Right hindlimb (tissue), 1 donor: ENCODE measurements at regions not wholly inside any gene's neighbourhood (a gene's known extent, or its start where the extent isn't known, plus 50 kb on each side); places are given as distances from the start of the nearest gene placed in this dataset.
"Not testable (repeated sequence)": the region's sequence is repeated elsewhere in the genome, so short reads cannot be mapped to it uniquely, and the experiment has no call there.

ENCODE experiments used
- DNase-seq: peaks from one replicate; pipeline ENCODE4 v3.0.0-alpha.2; 2018

DNA sequence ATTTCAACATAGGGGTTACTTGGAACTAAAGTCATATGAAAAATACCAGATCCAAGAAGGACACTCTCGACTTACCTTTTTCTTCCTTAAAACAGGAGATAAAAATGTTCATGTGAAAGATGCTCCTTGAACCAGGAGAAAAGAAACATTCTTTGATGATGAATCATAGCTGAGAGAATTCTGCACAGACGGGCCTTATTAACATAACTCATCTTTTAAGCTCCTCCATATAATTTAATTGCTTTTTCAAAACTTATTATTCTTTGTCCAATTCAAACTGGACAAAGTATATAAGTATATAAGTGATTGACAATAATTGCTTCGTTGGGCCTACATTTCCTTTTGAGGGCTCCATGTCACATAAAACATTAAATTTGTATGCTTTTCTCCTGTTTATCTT is 945.2 kb upstream of the C9orf72 start:
- no peak for DNase-seq

DNA sequence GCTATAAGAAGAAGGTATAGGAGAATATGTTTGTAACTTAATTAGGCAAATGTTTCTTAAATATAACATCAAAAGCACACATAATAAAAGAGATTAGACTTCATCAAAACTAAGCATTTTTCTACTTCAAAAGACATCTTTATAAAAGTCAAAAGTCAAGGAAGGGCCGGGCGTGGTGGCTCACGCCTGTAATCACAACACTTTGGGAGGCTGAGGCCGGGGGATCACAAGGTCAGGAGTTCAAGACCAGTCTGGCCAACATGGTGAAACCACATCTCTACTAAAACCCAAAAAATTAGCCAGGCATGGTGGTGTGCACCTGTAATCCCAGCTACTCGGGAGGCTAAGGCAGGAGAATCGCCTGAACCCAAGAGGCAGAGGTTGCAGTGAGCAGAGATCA is 951.0 kb upstream of the C9orf72 start:
- DNase-seq, result not testable (repeated sequence)

DNA sequence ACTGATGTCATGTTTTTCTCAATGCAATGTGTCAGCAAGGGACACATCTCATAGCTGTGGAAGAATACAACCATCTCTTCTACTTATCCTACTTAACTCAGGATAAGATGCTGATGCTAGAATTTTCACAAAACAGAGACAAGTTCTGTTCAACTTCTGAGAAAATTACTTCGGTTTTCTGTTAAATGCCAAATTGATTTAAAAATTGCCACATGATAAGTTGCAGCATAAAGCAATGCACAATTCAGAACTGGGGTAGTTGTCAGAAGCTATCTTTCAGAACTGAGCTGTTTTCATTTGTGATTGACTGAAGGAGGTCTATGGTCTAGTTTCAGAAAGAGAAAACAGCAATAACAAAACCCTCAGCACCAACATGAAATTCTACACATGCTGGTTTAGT is 954.8 kb upstream of the C9orf72 start:
- DNase-seq, result no peak

DNA sequence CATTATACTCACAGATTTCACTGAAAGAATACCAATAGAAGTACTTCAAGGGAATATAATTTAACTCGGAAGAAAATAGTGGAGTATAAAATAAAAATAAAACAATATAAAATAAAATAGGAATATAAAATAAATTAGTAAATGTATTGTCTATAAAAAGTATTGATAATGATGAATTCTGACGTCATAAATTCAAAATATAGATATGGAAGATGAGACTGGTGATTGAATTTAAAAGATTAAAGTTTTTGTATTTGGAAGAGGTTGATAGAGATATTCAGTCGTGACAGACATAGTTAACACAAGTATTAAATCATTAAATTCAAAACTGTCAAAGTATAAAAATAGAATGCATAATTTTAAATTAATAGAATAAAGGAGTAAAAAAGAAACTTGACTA is 964.9 kb upstream of the C9orf72 start:
- no peak for DNase-seq

DNA sequence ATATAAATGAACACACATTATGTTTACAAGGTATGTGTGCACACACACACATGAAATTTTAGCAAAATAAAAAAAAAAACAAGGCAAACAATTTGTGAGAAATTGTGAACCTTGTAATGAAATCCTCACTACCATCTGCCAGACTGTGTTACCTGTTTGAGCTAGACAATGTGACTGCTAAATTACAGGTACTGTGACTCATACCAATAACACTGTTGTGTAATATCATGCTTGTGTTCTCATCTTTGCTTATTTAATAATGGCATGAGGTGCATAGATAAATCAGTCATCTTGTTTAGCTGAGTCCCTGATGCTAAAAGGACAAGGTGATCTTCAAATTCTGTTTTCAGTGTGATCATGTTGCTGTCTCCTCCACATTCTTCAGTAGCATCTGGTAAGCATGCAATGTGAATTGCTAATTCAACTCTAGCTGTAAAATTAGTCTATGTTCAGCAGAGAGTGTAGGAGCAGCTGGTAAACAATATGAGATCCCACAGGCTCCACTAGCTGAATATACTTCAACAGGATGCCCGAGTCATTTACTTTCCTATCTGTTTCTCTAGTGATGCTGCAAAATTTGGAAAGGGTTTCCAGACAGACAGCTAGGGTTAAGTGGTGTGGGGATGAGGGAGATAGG is 966.3 kb upstream of the C9orf72 start:
- no peak for DNase-seq

DNA sequence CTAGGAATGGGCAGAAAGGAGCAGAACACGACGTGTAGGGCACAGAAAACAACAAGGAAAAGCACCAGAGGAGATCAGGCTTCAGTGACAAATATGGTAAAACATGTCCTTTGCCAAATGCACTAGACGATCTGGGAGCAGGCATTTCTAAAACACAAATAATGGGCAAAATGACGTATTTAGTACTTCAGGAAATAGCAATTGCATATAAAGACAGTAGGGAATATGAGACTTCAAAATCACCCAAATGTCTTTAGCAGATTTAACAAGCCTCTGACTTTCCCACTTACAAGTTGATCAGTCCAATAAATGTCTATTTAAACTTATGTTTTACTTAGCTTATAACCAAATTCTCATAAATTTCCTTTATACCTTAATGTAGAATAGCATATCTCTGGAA is 969.6 kb upstream of the C9orf72 start:
- peak; percentile 15 for DNase-seq

DNA sequence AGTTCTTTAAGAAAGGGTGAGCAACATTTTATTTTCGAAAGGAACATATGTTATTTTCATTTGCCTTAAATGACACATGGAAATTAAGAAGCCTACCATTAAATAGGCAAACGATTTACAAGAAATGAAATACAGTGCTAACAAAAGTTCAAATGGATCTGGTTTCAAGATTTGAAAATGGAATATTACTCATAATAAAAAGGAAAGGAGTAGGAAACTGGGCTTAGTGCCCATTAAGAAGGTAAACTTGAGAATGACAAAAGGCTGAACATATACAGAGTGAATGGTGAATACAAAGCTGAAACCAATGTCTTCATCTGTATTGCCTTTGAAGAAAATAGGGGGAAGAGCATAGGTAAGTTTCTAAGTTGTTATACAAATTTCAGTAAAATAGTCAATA is 974.2 kb upstream of the C9orf72 start:
- DNase-seq, result no peak

DNA sequence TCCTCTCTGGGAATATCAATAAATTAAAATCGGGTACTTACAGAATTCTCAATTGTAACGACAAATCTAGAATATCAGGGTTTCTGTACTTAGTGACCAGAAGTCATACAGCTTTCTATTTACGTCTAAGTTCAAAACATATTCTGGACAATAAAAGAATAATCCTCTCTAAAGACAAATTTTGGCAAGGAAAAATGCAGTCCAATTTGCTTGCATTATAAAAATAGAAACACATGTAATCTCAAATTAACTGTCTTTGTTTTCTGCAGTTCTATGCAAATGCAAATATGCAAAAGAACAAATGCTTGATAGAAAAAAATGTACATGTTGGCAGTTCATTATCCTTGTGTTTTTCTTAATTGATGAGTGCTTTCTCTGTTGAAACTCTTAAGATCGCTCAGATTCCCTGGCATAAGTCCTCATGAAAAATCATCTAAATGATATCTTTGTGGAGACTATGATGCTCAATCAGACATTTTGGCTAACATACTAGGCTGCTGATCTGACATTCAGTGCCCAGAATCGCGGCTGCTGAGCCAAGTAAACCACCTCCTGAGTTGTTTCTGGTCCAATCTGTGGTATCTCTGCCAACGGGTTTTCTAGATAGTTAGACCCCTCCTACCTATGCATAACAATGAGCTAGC is 990.1 kb upstream of the C9orf72 start:
- no peak for DNase-seq

DNA sequence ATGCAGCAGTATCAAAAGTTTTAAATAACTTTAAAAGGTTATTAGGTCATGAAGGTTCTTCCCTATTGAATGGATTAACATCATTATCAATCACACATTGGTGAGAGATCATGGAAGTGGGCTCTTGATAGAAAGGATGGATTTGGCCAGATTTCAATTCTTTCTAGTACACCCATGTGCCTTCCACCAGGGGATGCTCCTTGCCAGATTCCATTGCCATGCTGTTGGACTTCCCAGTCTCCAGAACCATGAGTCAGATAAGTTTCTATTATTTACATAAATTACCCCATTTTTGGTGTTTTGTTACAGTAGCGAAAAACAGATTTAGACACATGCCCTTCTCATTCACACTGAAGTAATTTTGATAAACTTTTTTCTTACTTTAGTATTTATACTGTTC is 1010.6 kb upstream of the C9orf72 start:
- DNase-seq, result no peak

DNA sequence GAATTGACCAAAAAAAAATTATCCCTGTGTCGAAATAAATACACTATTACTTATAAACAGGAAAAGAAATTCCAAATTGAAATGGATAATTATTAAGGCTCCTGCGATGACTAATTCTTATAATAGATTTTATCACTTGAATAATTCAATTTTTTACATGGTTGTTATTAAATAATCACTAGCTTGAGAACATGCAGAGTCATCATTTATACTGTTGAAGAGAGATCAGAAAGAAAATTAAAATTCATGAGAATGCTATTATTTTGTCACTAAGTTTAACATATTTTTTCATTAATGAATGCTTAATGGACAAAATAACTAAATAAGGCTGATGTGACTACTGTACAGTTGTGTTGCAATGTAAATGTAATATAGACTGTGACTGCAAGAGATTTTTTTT is 1011.3 kb upstream of the C9orf72 start:
- no peak for DNase-seq

DNA sequence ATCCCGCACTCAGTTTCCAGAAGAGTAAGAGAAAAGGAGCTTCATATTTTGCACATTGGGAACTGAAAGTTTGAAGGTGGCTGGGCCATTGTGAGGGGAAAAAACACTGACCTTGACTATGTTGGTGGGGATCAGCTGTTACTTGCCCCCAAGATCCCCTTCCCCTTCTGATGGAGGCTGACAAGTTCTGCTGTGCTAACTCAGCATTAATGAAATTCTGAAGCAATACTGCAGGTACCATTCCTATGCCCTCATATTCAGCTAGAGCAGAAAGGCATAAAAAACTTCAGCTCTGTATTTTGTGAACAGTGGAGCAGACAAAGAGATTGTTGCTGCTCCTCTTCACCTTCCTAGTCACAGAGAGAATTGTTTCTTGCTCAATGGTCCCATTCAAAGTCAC is 1013.8 kb upstream of the C9orf72 start:
- no peak for DNase-seq

DNA sequence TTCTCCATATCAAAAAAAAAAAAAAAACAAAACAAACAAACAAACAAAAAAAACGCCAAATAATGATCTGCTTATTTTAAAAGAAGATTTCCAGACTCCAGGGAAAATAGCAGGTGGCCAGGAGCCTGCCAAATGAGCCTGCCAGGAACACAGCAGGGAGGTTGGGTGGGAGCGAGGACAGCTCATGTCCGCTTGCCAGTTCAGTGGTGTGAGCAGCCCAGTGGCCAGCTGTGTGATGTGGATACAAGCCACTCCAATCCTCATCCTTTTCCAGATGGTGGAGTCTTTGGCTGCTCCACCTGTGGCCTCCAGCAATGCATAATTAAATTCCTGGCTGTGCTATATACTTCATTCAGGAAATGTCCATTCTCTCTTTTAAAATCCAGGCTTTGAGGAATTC is 1025.1 kb upstream of the C9orf72 start:
- peak; percentile 56 for DNase-seq

DNA sequence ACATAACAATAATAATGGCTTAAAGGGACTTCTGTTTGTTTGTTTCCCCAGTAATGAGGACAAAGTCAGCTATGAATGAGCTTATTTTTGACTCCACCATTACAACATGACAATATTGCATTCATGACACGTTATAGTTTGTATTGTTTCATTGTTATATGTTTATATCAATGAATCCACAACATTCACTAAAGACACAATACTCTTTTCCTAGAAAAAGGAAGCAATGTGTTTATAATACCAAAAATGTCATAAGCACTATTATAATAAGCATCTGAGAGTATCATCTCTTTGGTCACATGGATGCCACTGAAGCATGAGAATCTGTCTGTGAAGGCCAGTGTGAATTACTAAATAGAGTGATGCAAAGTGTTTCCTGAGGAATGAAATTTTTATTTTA is 1026.9 kb upstream of the C9orf72 start:
- no peak for DNase-seq

DNA sequence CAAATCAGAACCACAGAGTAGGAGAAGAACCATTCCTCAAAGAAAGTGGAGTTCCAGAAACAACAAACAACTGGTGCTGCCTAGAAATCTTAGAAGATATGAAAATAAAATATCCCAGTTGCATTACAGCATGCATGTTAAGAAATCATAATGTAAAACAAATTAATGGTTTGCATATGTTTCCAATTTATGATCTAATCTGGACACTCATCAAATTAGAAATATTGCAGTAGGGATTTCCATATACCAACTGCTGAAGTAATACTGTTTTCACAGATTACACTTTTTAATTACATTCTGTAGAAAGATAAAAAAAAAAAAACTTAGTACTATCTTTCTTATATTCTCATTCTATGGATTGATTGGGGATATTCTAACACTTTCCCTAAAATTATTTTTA is 1034.6 kb upstream of the C9orf72 start:
- DNase-seq, result no peak

DNA sequence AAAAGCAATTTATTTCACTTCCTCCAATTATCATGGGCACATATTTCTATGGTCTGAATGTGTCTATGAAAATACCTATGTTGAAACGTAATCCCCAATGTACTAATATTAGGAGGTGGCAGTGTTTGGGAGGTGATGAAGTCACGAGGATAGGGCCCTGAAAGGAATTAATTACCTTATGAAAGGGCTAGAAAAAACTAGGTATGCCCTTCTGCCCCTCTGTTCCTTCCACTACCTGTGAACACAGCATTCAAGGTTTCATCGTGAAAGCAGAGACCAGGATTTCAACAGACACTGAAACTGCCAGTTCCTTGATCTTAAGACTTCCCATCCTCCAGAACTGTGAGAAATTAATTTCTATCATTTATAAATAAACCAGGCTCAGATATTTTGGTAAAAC is 1037.1 kb upstream of the C9orf72 start:
- DNase-seq, result no peak

DNA sequence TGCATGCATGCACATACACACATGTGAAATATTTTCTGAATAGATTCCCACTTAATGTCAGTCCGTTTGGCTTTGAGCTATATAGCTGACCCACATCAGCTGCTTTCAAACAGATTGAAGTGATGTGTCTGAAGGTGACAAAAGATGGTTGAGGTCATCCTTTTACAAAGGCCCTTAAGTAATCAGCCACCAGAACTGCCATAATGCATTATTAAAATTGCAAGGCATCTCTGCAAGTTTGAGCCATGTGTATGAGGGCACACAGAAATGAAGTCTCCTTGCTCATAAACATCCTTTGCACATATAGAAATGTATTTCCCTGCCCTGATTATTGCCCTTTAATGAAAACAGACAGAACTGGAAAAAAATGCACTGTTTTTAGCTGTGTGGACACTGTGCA is 1043.0 kb upstream of the C9orf72 start:
- DNase-seq, result no peak

DNA sequence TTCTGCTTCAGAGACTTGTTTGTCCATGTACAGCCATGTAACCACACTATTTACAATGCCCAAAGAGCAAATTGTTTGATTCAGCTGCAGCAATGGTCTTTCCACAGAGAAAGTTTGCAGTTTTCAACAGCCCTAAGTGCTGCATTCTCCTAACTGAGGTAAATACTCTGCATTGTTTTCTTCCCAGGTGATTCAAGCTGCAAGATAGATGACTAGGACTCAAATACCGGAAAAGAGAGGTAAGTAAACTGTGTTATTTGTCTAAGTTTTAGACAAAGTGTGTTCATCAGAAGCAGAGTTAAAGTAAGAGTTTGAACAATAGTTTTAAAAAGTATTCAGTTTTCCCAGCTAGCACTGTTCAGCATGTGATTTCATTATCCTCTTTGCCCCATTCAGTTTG is 1046.7 kb upstream of the C9orf72 start:
- DNase-seq, result no peak

DNA sequence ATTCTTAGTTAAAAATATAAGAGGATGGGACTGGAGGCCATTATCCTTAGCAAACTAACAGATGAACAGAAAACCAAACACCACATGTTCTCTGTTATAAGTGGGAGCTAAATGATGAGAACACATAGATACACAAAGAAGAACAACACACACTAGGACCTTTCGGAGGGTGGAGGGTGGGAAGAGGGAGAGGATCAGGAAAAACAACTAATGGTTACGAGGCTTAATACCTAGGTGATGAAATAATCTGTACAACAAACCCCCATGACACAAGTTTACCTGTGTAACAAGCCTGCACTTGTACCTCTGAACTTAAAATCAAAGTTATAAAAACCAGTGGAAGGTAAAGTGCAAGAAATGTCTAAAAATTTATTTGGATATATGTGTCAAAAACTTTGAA is 1047.4 kb upstream of the C9orf72 start:
- no peak for DNase-seq

DNA sequence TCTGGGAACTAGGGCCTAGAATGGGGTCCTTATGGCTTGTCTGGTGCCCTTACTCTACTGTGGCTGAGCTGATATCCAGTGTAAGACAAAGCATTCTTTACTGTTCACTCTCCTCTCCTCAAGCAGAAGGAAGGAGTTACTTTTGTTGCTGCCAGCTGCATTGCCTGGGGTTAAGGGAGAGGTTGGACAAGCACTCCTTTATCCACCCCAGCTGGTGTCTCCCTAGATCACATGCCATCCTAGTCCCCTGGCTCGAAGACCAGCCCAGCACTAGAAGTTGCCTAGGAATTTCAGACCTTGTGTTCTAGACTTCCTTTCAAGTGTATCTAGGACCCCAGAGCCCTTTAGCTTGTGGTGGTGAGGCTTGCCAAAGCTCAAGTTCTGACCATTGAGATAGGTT is 1051.5 kb upstream of the C9orf72 start:
- no peak for DNase-seq

DNA sequence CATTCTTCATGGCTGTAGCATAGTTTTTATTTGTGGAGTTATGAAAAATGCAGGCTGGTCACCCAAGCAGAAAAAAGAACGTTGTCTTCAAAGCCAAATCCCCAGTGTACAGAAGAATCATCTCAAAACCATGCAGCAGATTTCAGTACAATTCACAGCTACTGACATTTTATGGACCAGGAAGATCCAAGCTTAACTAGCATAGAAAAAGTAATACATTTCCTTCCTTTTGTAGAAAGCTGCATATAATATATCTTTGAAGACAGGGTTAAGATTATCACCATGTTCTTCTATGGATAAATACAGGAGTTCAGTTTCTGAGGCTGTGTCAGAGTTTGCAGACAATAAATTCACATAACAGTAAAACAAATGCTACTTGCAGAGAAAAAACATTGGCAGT is 1054.8 kb upstream of the C9orf72 start:
- no peak for DNase-seq

DNA sequence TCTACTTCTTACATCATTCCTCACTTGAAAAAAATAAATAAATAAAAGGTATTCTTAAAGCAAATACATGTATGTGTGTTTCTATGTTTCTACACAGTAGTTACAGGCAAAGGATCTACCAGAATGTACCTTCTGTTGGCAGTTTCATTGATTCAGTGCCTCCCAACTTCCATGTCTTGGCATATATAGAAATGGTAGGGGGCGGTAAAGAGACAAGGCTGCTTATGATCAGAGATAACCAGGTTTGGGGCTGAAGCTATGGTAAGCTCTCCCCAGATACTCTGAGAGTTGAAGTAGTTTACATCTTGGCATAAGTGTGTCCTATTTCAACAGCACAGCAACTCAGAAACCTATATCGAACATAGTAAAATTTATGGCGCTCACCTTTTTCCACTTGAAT is 1075.4 kb upstream of the C9orf72 start:
- DNase-seq, result no peak

DNA sequence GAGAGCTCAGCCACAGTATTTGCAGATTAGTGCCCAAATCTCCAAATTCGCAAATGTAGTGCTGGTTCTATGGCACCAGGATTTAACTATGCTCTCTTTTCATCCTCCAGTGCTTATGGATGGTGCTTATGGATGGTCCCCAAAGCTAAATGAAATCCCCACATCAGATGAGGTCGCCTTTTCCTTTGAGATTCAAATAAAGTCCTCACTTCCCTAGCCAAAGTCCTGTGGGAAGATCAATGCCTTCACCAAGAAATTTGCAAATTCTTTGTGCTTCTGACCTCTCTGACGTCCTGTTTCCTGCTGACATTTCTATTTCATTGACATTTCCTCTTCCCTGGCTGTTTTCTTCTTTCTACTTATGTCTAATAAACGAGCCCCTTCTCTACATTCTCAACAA is 1077.0 kb upstream of the C9orf72 start:
- no peak for DNase-seq

DNA sequence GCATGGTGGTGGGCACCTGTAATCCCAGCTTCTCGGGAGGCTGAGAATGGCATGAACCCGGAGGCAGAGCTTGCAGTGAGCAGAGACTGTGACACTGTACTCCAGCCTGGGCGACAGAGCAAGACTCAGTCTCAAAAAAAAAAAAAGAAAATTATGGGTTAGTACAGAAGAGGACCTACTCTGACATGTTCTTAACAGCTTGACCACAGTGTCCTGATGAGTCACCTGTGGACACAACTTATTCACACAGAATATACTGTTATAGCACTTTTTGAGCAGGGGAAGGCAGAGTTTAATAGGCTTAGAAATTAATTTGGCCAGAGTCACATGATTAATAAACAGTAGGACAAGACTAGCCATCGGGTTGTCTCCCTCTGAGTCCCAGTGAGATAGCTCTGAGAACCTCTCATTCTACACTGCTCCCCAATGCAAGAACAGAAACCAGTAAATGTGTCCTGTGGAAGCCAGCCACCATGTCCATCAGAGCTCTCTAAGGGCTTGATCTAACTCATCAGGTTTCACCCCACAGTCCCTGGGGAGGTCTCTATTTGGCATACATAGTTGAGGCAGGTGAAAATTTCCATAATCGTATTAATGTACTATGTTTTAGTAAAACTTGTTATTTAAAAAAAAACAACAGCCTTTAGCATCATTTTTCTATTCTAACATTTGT is 1077.9 kb upstream of the C9orf72 start:
- no peak for DNase-seq

DNA sequence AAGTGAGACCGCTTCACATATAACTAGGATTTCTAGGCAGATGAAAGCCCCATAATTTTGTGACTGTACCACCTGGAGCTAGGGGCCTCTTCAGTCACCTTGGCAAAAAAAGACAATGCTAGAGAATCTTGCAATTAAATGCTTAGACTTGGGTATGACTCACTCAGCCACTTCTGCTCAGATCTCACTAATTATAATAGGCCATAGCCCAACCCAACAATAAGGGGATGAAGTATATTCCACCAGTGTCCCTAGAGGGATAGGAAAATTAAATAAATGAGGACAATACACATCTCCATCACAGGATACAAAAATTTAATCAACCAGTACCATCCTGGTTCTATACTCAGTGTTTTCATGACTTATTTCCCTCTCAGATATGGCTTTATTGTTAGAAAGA is 1079.9 kb upstream of the C9orf72 start:
- no peak for DNase-seq

DNA sequence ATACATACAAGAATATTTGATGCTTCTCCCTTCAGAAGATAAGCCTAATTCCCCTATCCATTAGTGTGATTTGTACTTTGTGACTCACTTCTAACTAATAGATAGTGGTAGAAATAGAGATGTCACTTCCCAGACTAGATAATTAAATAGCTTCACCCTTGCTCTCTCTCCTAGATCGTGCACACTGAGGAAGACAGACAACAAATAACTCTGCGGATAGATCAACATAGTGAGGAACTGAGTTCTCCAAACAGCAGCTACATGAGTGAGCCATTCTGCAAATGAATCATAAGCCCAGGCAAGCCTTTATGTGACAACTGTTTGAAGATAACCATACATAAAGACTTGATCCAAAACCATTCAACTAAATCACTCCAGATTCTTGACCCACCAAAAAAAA is 1083.4 kb upstream of the C9orf72 start:
- DNase-seq, result no peak
